Keratinocyte (primary cell): ENCODE measurements at regions not wholly inside any gene's neighbourhood (a gene's known extent, or its start where the extent isn't known, plus 50 kb on each side); places are given as distances from the start of the nearest gene placed in this dataset.

ENCODE experiments used
- DNase-seq: peaks from one replicate; pipeline ENCODE4 v3.0.0-alpha.2; 2011; ENCODE audit warnings: low read depth, missing footprints, low spot score
- FAIRE-seq: peaks from 2 replicates; lab custom pipeline; 2011; peaks lifted over from hg19 to GRCh38; lab: Jason Lieb, UNC
- H2AFZ ChIP-seq: 2 replicates; pipeline ENCODE4 v1.6.0; 2012; ENCODE audit warnings: low read length, control low read depth, inconsistent platforms; ENCODE audit not compliant: control insufficient read depth
- H3K27ac ChIP-seq: 2 replicates; pipeline ENCODE4 v1.5.1; 2011; ENCODE audit warnings: low read length; ENCODE audit not compliant: control insufficient read depth, insufficient read depth
- H3K27me3 ChIP-seq: 3 replicates; pipeline ENCODE4 v1.6.0; 2011; ENCODE audit warnings: low read length; ENCODE audit not compliant: control insufficient read depth, insufficient read depth; ENCODE audit errors: extremely low read depth
- H3K36me3 ChIP-seq, 2 experiments: 2 replicates in 1 of 2; 3 replicates in 1 of 2; pipeline ENCODE4 v1.5.1; 2011; ENCODE audit warnings: low read length in 2 of 2, mild to moderate bottlenecking in 1 of 2; ENCODE audit not compliant: control insufficient read depth in 2 of 2, insufficient read depth in 2 of 2; ENCODE audit errors: extremely low read depth in 1 of 2
- H3K4me1 ChIP-seq: 3 replicates; pipeline ENCODE4 v1.5.1; 2011; ENCODE audit warnings: low read length; ENCODE audit not compliant: control insufficient read depth, insufficient read depth; ENCODE audit errors: extremely low read depth
- H3K4me2 ChIP-seq: 3 replicates; pipeline ENCODE4 v1.6.0; 2011; ENCODE audit warnings: low read depth, low read length; ENCODE audit not compliant: control insufficient read depth, insufficient read depth; ENCODE audit errors: extremely low read depth
- H3K4me3 ChIP-seq, 3 experiments: fragments of 200-600 bp in 1 of 3; sonication (generic) in 1 of 3; 2 replicates in 2 of 3; 3 replicates in 1 of 3; pipeline ENCODE4 v1.5.1; 2011 to 2016; ENCODE audit warnings: low read length in 3 of 3, mild to moderate bottlenecking in 3 of 3, control low read depth in 2 of 3, inconsistent platforms in 1 of 3, low read depth in 1 of 3, mixed read lengths in 1 of 3, mixed run types in 1 of 3, moderate library complexity in 1 of 3; ENCODE audit not compliant: control insufficient read depth in 2 of 3, insufficient read depth in 2 of 3; ENCODE audit errors: extremely low read depth in 1 of 3
- H3K79me2 ChIP-seq: 2 replicates; pipeline ENCODE4 v1.6.0; 2012; ENCODE audit warnings: low read length; ENCODE audit not compliant: control insufficient read depth, insufficient read depth
- H3K9ac ChIP-seq: 3 replicates; pipeline ENCODE4 v1.6.0; 2011; ENCODE audit warnings: low read length; ENCODE audit not compliant: control insufficient read depth, insufficient read depth; ENCODE audit errors: extremely low read depth
- H3K9me1 ChIP-seq: 3 replicates; pipeline ENCODE4 v1.6.0; 2011; ENCODE audit warnings: low read length; ENCODE audit not compliant: control insufficient read depth, insufficient read depth; ENCODE audit errors: extremely low read depth
- H3K9me3 ChIP-seq: 2 replicates; pipeline ENCODE4 v1.5.1; 2012; ENCODE audit warnings: low read depth, low read length; ENCODE audit not compliant: control insufficient read depth
- H4K20me1 ChIP-seq: 3 replicates; pipeline ENCODE4 v1.6.0; 2011; ENCODE audit warnings: low read length; ENCODE audit not compliant: control insufficient read depth, insufficient read depth; ENCODE audit errors: extremely low read depth
- CTCF ChIP-seq, 3 experiments: IDR thresholded peaks in 1 of 3; conservative IDR thresholded peaks in 1 of 3; optimal IDR thresholded peaks in 1 of 3; 2 replicates in 2 of 3; 3 replicates in 1 of 3; pipeline versions ENCODE3 to v1.5.1; 2011; ENCODE audit warnings: low read length in 3 of 3, mild to moderate bottlenecking in 3 of 3, moderate library complexity in 2 of 3, control low read depth in 1 of 3, inconsistent platforms in 1 of 3; ENCODE audit not compliant: insufficient read depth in 2 of 3; ENCODE audit errors: extremely low read depth in 1 of 3
- EZH2 ChIP-seq: IDR thresholded peaks from one replicate; pipeline ENCODE4 v1.6.1; 2012; ENCODE audit warnings: inconsistent platforms, mild to moderate bottlenecking, low read length, moderate library complexity
- dilution Hi-C: fragments of 300-500 bp; cut with MboI; formaldehyde crosslinking; loops from one replicate; pipeline ENCODE4 v1.7.0; 2020; ENCODE audit warnings: low sequenced_read_pairs; ENCODE audit not compliant: extremely low pct_ligation_motif_present

DNA sequence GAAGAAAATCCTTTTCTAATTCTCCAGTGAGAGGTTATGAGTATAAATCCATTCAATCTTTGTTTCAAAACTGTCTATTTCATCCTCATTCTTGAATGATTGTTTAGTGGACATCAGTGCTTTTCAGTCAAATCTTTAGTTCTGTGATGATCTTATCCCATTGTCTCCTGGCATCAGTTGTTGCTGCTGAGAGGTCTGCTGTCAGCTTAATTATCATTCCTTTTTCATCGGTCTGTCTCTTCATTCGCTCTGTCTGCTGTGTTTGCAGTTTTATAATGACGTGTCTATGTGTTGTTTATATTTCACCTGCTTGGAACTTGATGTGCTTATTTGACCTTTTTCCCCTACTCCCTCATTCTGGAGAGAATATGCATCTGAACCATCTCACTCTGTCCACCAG lies 69.2 kb upstream of the GLI2 start:
- dilution Hi-C loops = no loop called here
- Histone ChIP-seq H3K9me3 (peaks cover 3% of the 10 kb centered on the region), H3K9me1 (no peaks in the 10 kb centered on the region), H3K4me3 (no peak overlapping the region), H3K4me2 (no peak overlapping the region), H3K36me3 (no peaks in the 10 kb centered on the region), H3K9ac (no peak overlapping the region), H3K27me3 (peaks cover 23% of the 10 kb centered on the region), H3K4me1 (no peaks in the 10 kb centered on the region), H3K79me2 (no peaks in the 10 kb centered on the region), H2AFZ (no peak overlapping the region), H4K20me1 (no peaks in the 10 kb centered on the region), H3K27ac (no peak overlapping the region)
- DNase-seq (no peak), FAIRE-seq (no peak)
- TF ChIP-seq CTCF (optimal IDR thresholded peaks at IDR 0.05 in 1 of 3, IDR thresholded peaks at IDR 0.05 in 1 of 3, conservative IDR thresholded peaks at IDR 0.05 in 1 of 3; ENCODE audit: extremely low read depth in 1 of 3, insufficient read depth in 2 of 3, low read length in 3 of 3) = no peak
- no peak for TF ChIP-seq EZH2

DNA sequence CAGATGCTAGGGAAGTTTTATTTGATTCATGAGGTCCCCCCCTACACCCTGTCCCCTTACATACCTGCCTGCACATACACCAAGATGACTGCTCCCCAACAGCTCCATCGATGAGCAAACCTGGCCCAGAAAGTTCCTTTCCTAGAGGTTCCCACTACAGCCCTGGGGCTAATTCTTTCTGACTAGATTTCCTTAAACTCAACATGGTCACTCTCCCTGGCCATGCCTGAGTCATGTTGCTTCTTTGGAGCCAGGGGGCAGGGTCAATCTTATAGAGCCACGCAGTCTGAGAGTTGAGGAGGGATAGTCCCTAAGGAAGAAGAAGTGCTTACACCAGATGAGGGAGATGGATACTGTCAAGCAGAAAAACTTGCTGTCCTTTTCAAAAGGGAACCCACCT lies 67.7 kb upstream of the GLI2 start:
- H3K9me1 ChIP-seq = no peaks in the 10 kb centered on the region
- no peaks in the 10 kb centered on the region for H3K4me1 ChIP-seq
- FAIRE-seq (no peak), DNase-seq (no peak)
- peaks cover 22% of the 10 kb centered on the region for H3K27me3 ChIP-seq
- H3K9me3 ChIP-seq = peaks cover 3% of the 10 kb centered on the region
- no peak overlapping the region for H3K4me3 ChIP-seq
- no peaks in the 10 kb centered on the region for H3K36me3 ChIP-seq
- H3K79me2 ChIP-seq = no peaks in the 10 kb centered on the region
- H3K4me2 ChIP-seq = no peak overlapping the region
- H3K27ac ChIP-seq = no peak overlapping the region
- no peak overlapping the region for H2AFZ ChIP-seq
- H3K9ac ChIP-seq = no peak overlapping the region
- no peak for TF ChIP-seq EZH2
- dilution Hi-C loops = no loop called here
- H4K20me1 ChIP-seq = no peaks in the 10 kb centered on the region
